Panc1 (cell line): ENCODE measurements at regions not wholly inside any gene's neighbourhood (a gene's known extent, or its start where the extent isn't known, plus 50 kb on each side); places are given as distances from the start of the nearest gene placed in this dataset.

Experiments
- ATAC-seq: fragments of 200-7000 bp; cut with Tn5 transposase; 2 replicates; pipeline ENCODE4 v1.9.1; 2020; ENCODE audit warnings: mild to moderate bottlenecking, moderate library complexity
- BruUV-seq: library from RNA; stranded (reverse); fragments of 400-500 nt; replicated peaks from 2 replicates; lab custom pipeline; 2021; lab: Mats Ljungman, UMichigan
- CTCF ChIA-PET: fragments of 300-600 bp; sonication (Branson Sonifier 250); formaldehyde crosslinking; loops from one replicate; lab custom pipeline; 2022; ENCODE audit warnings: antibody characterized with exemption; lab: Charles Lee
- POLR2A ChIA-PET: fragments of 300-600 bp; sonication (Branson Sonifier 250); formaldehyde crosslinking; loops from one replicate; lab custom pipeline; 2022; ENCODE audit warnings: antibody characterized with exemption; lab: Charles Lee
- DNase-seq: peaks from one replicate; pipeline ENCODE4 v3.0.0-alpha.2; 2010; ENCODE audit warnings: low read depth, low spot score
- H3K27ac ChIP-seq: 2 replicates; pipeline ENCODE4 v1.5.1; 2011; ENCODE audit warnings: mild to moderate bottlenecking, low read length, inconsistent platforms
- H3K27me3 ChIP-seq: fragments of 200-500 bp; sonication (Bioruptor generic); 2 replicates; pipeline ENCODE4 v1.6.0; 2014; ENCODE audit warnings: low read length, inconsistent platforms; ENCODE audit not compliant: control insufficient read depth, insufficient read depth
- H3K36me3 ChIP-seq: fragments of 200-500 bp; sonication (Bioruptor generic); 2 replicates; pipeline ENCODE4 v1.5.1; 2014; ENCODE audit warnings: inconsistent platforms, mild to moderate bottlenecking, low read length, moderate library complexity; ENCODE audit not compliant: control insufficient read depth, insufficient read depth
- H3K4me1 ChIP-seq: 2 replicates; pipeline ENCODE4 v1.5.1; 2011; ENCODE audit warnings: inconsistent platforms, mild to moderate bottlenecking, low read length, moderate library complexity; ENCODE audit not compliant: control insufficient read depth, insufficient read depth
- H3K4me3 ChIP-seq, 2 experiments: 2 replicates each; pipeline ENCODE4 v1.5.1; 2011 to 2012; ENCODE audit warnings: low read depth in 2 of 2, low read length in 2 of 2, mild to moderate bottlenecking in 2 of 2, inconsistent platforms in 1 of 2, moderate library complexity in 1 of 2
- H3K9me3 ChIP-seq: fragments of 200-500 bp; sonication (Bioruptor generic); 2 replicates; pipeline ENCODE4 v1.5.1; 2014; ENCODE audit warnings: low read depth, mild to moderate bottlenecking, inconsistent platforms, low read length, moderate library complexity; ENCODE audit not compliant: control insufficient read depth, insufficient read depth
- CTCF ChIP-seq: fragments of 450-650 bp; IDR thresholded peaks from 2 replicates; pipeline ENCODE4 v1.5.1; 2017; ENCODE audit warnings: mild to moderate bottlenecking
- POLR2AphosphoS5 ChIP-seq: IDR thresholded peaks from 2 replicates; pipeline ENCODE4 v1.6.1; 2012; ENCODE audit warnings: mild to moderate bottlenecking, low read depth, low read length, moderate library complexity
- REST ChIP-seq, 2 experiments: IDR thresholded peaks; 2 replicates each; pipeline ENCODE4 v1.6.1; 2011 to 2012; ENCODE audit warnings: low read depth in 2 of 2, control low read depth in 1 of 2, low read length in 1 of 2, mild to moderate bottlenecking in 1 of 2, moderate library complexity in 1 of 2; ENCODE audit not compliant: insufficient read depth in 1 of 2
- SIN3A ChIP-seq: IDR thresholded peaks from 2 replicates; pipeline ENCODE4 v1.6.1; 2012; ENCODE audit warnings: low read depth, mild to moderate bottlenecking, low read length, moderate library complexity, borderline replicate concordance; ENCODE audit not compliant: insufficient read depth
- TCF7L2 ChIP-seq: IDR thresholded peaks from 2 replicates; pipeline ENCODE4 v1.6.1; 2011; ENCODE audit warnings: mild to moderate bottlenecking, low read depth, low read length, inconsistent platforms
- in situ Hi-C: cut with HindIII; loops from 2 replicates; pipeline ENCODE4 v1.10.0; 2016; ENCODE audit warnings: low sequenced_read_pairs, low pct_unique_long_range_greater_than_20kb
- intact Hi-C: fragments of 100-400 bp; cut with micrococcal nuclease; formaldehyde crosslinking; loops from one replicate; pipeline ENCODE4 v1.10.0; 2022; ENCODE audit not compliant: unreplicated experiment

GRCh38 chr2:7887441-7887840 is 794.4 kb upstream of the ID2 start:
- intact Hi-C loops: no loop called here
- no peak overlapping the region for H3K4me3 ChIP-seq
- no peaks in the 10 kb centered on the region for H3K9me3 ChIP-seq
- ChIA-PET CTCF (no interaction called here), POLR2A (no interaction called here)
- no TSS peak for BruUV-seq
- TF ChIP-seq TCF7L2: no peak
- TF ChIP-seq CTCF: no peak
- TF ChIP-seq REST (IDR thresholded peaks at IDR 0.05; ENCODE audit: insufficient read depth in 1 of 2, low read depth in 2 of 2, low read length in 1 of 2): no peak
- TF ChIP-seq POLR2AphosphoS5: no peak
- TF ChIP-seq SIN3A: no peak
- no peak for DNase-seq
- H3K27ac ChIP-seq: no peak overlapping the region
- ATAC-seq: no peak
- no peaks in the 10 kb centered on the region for H3K27me3 ChIP-seq
- no peaks in the 10 kb centered on the region for H3K4me1 ChIP-seq
- no peaks in the 10 kb centered on the region for H3K36me3 ChIP-seq
- in situ Hi-C loops: no loop called here

GRCh38 chr2:7888876-7889275 is 793.0 kb upstream of the ID2 start:
- ATAC-seq (no peak), DNase-seq (no peak)
- Histone ChIP-seq H3K36me3 (no peaks in the 10 kb centered on the region), H3K9me3 (no peaks in the 10 kb centered on the region), H3K4me1 (no peaks in the 10 kb centered on the region), H3K27ac (no peak overlapping the region), H3K27me3 (no peaks in the 10 kb centered on the region), H3K4me3 (no peak overlapping the region)
- ChIA-PET CTCF (no interaction called here), POLR2A (no interaction called here)
- no TSS peak for BruUV-seq
- in situ Hi-C loops (no loop called here), intact Hi-C loops (no loop called here)
- no peak for TF ChIP-seq TCF7L2
- TF ChIP-seq SIN3A: no peak
- TF ChIP-seq CTCF: no peak
- TF ChIP-seq POLR2AphosphoS5: no peak
- no peak for TF ChIP-seq REST (IDR thresholded peaks at IDR 0.05; ENCODE audit: insufficient read depth in 1 of 2, low read depth in 2 of 2, low read length in 1 of 2)
